Brain microvascular endothelial cell (primary cell): ENCODE measurements at regions not wholly inside any gene's neighbourhood (a gene's known extent, or its start where the extent isn't known, plus 50 kb on each side); places are given as distances from the start of the nearest gene placed in this dataset.
"Not testable (repeated sequence)": the region's sequence is repeated elsewhere in the genome, so short reads cannot be mapped to it uniquely, and the experiment has no call there.

Experiments
- DNase-seq: peaks from one replicate; pipeline ENCODE4 v3.0.0-alpha.2; 2020
- H3K27ac ChIP-seq: fragments of 250-450 bp; sonication (Bioruptor Pico); 2 replicates; pipeline ENCODE4 v1.5.1; 2020; ENCODE audit warnings: mild to moderate bottlenecking, moderate library complexity
- H3K27me3 ChIP-seq: fragments of 250-450 bp; sonication (Bioruptor Pico); replicated peaks from 2 replicates; pipeline ENCODE4 v1.5.1; 2020; ENCODE audit warnings: mild to moderate bottlenecking
- H3K36me3 ChIP-seq: fragments of 250-450 bp; sonication (Bioruptor Pico); replicated peaks from 2 replicates; pipeline ENCODE4 v1.5.1; 2020; ENCODE audit warnings: mild to moderate bottlenecking
- H3K4me3 ChIP-seq: 2 replicates; pipeline ENCODE4 v1.5.1; 2011; ENCODE audit warnings: low read depth, mild to moderate bottlenecking, control low read depth, low read length, moderate library complexity
- CTCF ChIP-seq: IDR thresholded peaks from 2 replicates; pipeline ENCODE4 v1.5.1; 2011; ENCODE audit warnings: low read depth, mild to moderate bottlenecking, moderate library complexity, low read length, control low read depth, inconsistent platforms; ENCODE audit errors: missing control alignments
- in situ Hi-C: cut with HindIII; loops from 2 replicates; pipeline ENCODE4 v1.10.0; 2017; ENCODE audit warnings: low sequenced_read_pairs, low pct_ligation_motif_present

GRCh38 chr7:45324683-45325237, 167.2 kb downstream of the RAMP3 start:
- in situ Hi-C loops = no loop called here
- Histone ChIP-seq H3K4me3 (no peak overlapping the region), H3K27me3 (no peaks in the 10 kb centered on the region), H3K36me3 (no peaks in the 10 kb centered on the region), H3K27ac (no peak overlapping the region)
- no peak for DNase-seq
- no peak for TF ChIP-seq CTCF

- Histone ChIP-seq H3K27ac (no peak overlapping the region), H3K36me3 (no peaks in the 10 kb centered on the region), H3K4me3 (no peak overlapping the region), H3K27me3 (no peaks in the 10 kb centered on the region)
- TF ChIP-seq CTCF = no peak
- in situ Hi-C loops = no loop called here
- DNase-seq = no peak
These were observed 167.8 kb downstream of the RAMP3 start for GRCh38 chr7:45325378-45325777.

- TF ChIP-seq CTCF = no peak
- in situ Hi-C loops = no loop called here
These were observed 170.9 kb downstream of the RAMP3 start for GRCh38 chr7:45328403-45328981.

GRCh38 chr7:45331563-45331962, 174.0 kb downstream of the RAMP3 start:
- DNase-seq = no peak
- Histone ChIP-seq H3K36me3 (no peaks in the 10 kb centered on the region), H3K27ac (no peak overlapping the region), H3K4me3 (no peak overlapping the region), H3K27me3 (no peaks in the 10 kb centered on the region)
- no peak for TF ChIP-seq CTCF
- in situ Hi-C loops = no loop called here

More at GRCh38 chr7:45328403-45328981, 170.9 kb downstream of the RAMP3 start:
- H3K36me3 ChIP-seq = no peaks in the 10 kb centered on the region
- H3K4me3 ChIP-seq = no peak overlapping the region
- no peak overlapping the region for H3K27ac ChIP-seq
- DNase-seq = no peak
- H3K27me3 ChIP-seq = no peaks in the 10 kb centered on the region

- H3K27me3 ChIP-seq, H3K4me3 ChIP-seq, in situ Hi-C loops: not testable (repeated sequence)
These were observed 177.4 kb downstream of the RAMP3 start for GRCh38 chr7:45335024-45335423.

GRCh38 chr7:45342236-45342635, 184.6 kb downstream of the RAMP3 start:
- peaks cover 2% of the 10 kb centered on the region for H3K27me3 ChIP-seq
- H3K27ac ChIP-seq = no peak overlapping the region
- H3K36me3 ChIP-seq = no peaks in the 10 kb centered on the region
- DNase-seq = no peak
- H3K4me3 ChIP-seq = no peak overlapping the region
- TF ChIP-seq CTCF = no peak
- in situ Hi-C loops = no loop called here

More at GRCh38 chr7:45335024-45335423, 177.4 kb downstream of the RAMP3 start:
- not testable (repeated sequence) for H3K36me3 ChIP-seq, H3K27ac ChIP-seq, DNase-seq
